HG03097 (cell line): ENCODE measurements at regions not wholly inside any gene's neighbourhood (a gene's known extent, or its start where the extent isn't known, plus 50 kb on each side); places are given as distances from the start of the nearest gene placed in this dataset.
"Not testable (repeated sequence)": the region's sequence is repeated elsewhere in the genome, so short reads cannot be mapped to it uniquely, and the experiment has no call there.

Experiments
- ATAC-seq: cut with Tn5 transposase; IDR thresholded peaks from one replicate; pipeline ENCODE4 v1.9.1; 2021; ENCODE audit not compliant: unreplicated experiment, low FRiP score

GRCh38 chr13:31385540-31385939 lies 185.8 kb downstream of the B3GLCT start:
- ATAC-seq, result no peak

GRCh38 chr13:31394506-31394905 lies 194.7 kb downstream of the B3GLCT start:
- ATAC-seq, result no peak

GRCh38 chr13:31395090-31395489 lies 195.3 kb downstream of the B3GLCT start:
- ATAC-seq, result no peak

GRCh38 chr13:31399690-31400089 lies 199.9 kb downstream of the B3GLCT start:
- no peak for ATAC-seq

- ATAC-seq, result not testable (repeated sequence)
These were observed 203.9 kb downstream of the B3GLCT start for GRCh38 chr13:31403711-31404110.

GRCh38 chr13:31408927-31409326 lies 209.2 kb downstream of the B3GLCT start:
- ATAC-seq, result no peak

GRCh38 chr13:31409678-31410356 lies 210.0 kb downstream of the B3GLCT start:
- no peak for ATAC-seq

- no peak for ATAC-seq
These were observed 213.7 kb downstream of the B3GLCT start for GRCh38 chr13:31413516-31413915.

GRCh38 chr13:31416066-31416465 lies 216.3 kb downstream of the B3GLCT start:
- ATAC-seq, result no peak

- no peak for ATAC-seq
These were observed 218.4 kb downstream of the B3GLCT start for GRCh38 chr13:31418186-31418585.

- ATAC-seq, result no peak
These were observed 222.0 kb downstream of the B3GLCT start for GRCh38 chr13:31421756-31422155.

- ATAC-seq, result peak; percentile 91
These were observed 224.5 kb downstream of the B3GLCT start for GRCh38 chr13:31424130-31424729.

- ATAC-seq, result no peak
These were observed 226.6 kb downstream of the B3GLCT start for GRCh38 chr13:31426395-31426794.

GRCh38 chr13:31427151-31428100 lies 227.7 kb downstream of the B3GLCT start:
- ATAC-seq, result no peak

GRCh38 chr13:31431722-31432137 lies 232.0 kb downstream of the B3GLCT start:
- no peak for ATAC-seq

- no peak for ATAC-seq
These were observed 233.4 kb downstream of the B3GLCT start for GRCh38 chr13:31433207-31433606.

GRCh38 chr13:31433746-31434145 lies 234.0 kb downstream of the B3GLCT start:
- no peak for ATAC-seq

- no peak for ATAC-seq
These were observed 234.8 kb downstream of the B3GLCT start for GRCh38 chr13:31434613-31435012.

- ATAC-seq, result no peak
These were observed 235.8 kb downstream of the B3GLCT start for GRCh38 chr13:31435536-31435935.

GRCh38 chr13:31436478-31436877 lies 236.7 kb downstream of the B3GLCT start:
- no peak for ATAC-seq

GRCh38 chr13:31437975-31438374 lies 238.2 kb downstream of the B3GLCT start:
- no peak for ATAC-seq
